ENCODE measurements at regions not wholly inside any gene's neighbourhood (a gene's known extent, or its start where the extent isn't known, plus 50 kb on each side); places are given as distances from the start of the nearest gene placed in this dataset.

DNA sequence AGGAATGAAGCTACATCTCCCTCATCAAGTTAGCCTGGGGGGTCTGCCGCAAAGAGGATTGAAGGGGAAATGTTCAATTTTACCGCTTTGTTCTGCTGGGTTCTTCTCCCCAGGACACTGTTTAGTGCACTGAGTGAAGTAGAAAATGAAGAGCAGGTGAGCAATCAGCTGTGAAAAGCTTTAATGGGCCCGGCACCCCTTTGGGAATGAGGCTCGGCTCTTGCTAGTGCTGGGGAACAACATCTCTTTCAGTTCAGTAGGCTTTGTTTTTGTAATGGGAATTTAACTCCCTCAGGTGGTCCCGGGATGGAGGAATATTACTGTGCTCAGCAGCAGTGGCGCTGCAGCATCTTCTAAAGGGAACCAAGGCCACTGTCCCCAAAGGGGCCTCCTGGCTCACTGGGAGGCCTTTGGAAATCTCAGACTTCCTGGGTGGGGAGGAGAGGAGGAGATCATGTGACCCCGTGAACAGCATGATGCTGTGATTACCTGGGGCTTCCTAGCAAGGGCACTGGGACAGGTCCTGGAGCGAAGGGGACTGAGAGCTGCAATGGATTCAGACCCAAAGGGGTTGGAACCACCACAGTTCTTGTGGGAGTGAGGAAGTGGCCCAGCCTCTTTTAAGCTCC is 85.2 kb upstream of the MAX start:
- TF ChIP-seq, protein P1, sequence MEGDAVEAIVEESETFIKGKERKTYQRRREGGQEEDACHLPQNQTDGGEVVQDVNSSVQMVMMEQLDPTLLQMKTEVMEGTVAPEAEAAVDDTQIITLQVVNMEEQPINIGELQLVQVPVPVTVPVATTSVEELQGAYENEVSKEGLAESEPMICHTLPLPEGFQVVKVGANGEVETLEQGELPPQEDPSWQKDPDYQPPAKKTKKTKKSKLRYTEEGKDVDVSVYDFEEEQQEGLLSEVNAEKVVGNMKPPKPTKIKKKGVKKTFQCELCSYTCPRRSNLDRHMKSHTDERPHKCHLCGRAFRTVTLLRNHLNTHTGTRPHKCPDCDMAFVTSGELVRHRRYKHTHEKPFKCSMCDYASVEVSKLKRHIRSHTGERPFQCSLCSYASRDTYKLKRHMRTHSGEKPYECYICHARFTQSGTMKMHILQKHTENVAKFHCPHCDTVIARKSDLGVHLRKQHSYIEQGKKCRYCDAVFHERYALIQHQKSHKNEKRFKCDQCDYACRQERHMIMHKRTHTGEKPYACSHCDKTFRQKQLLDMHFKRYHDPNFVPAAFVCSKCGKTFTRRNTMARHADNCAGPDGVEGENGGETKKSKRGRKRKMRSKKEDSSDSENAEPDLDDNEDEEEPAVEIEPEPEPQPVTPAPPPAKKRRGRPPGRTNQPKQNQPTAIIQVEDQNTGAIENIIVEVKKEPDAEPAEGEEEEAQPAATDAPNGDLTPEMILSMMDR (optimal IDR thresholded peaks at IDR 0.05 in 1 of 3, IDR thresholded peaks at IDR 0.05 in 1 of 3, conservative IDR thresholded peaks at IDR 0.05 in 1 of 3; ENCODE audit: extremely low read depth in 1 of 3, insufficient read depth in 2 of 3, low read length in 3 of 3), result no peak
- no peak for TF ChIP-seq EZH2 (IDR thresholded peaks at IDR 0.05; ENCODE audit: low read length)
- H2AFZ ChIP-seq (ENCODE audit: control insufficient read depth, low read length), result no peak overlapping the region
- no peaks in the 10 kb centered on the region for H3K36me3 ChIP-seq (ENCODE audit: control insufficient read depth in 2 of 2, extremely low read depth in 1 of 2, insufficient read depth in 2 of 2, low read length in 2 of 2)
- H3K27me3 ChIP-seq (ENCODE audit: control insufficient read depth, extremely low read depth, insufficient read depth, low read length), result no peaks in the 10 kb centered on the region
- no peak for FAIRE-seq
- H3K27ac ChIP-seq (ENCODE audit: control insufficient read depth, insufficient read depth, low read length), result no peak overlapping the region
- H3K4me3 ChIP-seq (ENCODE audit: control insufficient read depth in 2 of 3, extremely low read depth in 1 of 3, insufficient read depth in 2 of 3, low read depth in 1 of 3, low read length in 3 of 3), result no peak overlapping the region
- H4K20me1 ChIP-seq (ENCODE audit: control insufficient read depth, extremely low read depth, insufficient read depth, low read length), result no peaks in the 10 kb centered on the region
- H3K9me1 ChIP-seq (ENCODE audit: control insufficient read depth, extremely low read depth, insufficient read depth, low read length), result no peaks in the 10 kb centered on the region
- no peaks in the 10 kb centered on the region for H3K79me2 ChIP-seq (ENCODE audit: control insufficient read depth, insufficient read depth, low read length)
- no peaks in the 10 kb centered on the region for H3K9me3 ChIP-seq (ENCODE audit: control insufficient read depth, low read depth, low read length)
- peaks cover 9% of the 10 kb centered on the region for H3K4me1 ChIP-seq (ENCODE audit: control insufficient read depth, extremely low read depth, insufficient read depth, low read length)
- no peak overlapping the region for H3K4me2 ChIP-seq (ENCODE audit: control insufficient read depth, extremely low read depth, insufficient read depth, low read depth, low read length)
- no peak for DNase-seq (ENCODE audit: low read depth, low spot score)
- dilution Hi-C loops (cut with MboI; ENCODE audit: extremely low pct_ligation_motif_present, low sequenced_read_pairs), result no loop called here
- H3K9ac ChIP-seq (ENCODE audit: control insufficient read depth, extremely low read depth, insufficient read depth, low read length), result no peak overlapping the region

- Histone ChIP-seq H3K36me3 (ENCODE audit: control insufficient read depth in 2 of 2, extremely low read depth in 1 of 2, insufficient read depth in 2 of 2, low read length in 2 of 2) (no peaks in the 10 kb centered on the region), H4K20me1 (ENCODE audit: control insufficient read depth, extremely low read depth, insufficient read depth, low read length) (no peaks in the 10 kb centered on the region), H3K4me1 (ENCODE audit: control insufficient read depth, extremely low read depth, insufficient read depth, low read length) (no peaks in the 10 kb centered on the region), H2AFZ (ENCODE audit: control insufficient read depth, low read length) (no peak overlapping the region), H3K9me1 (ENCODE audit: control insufficient read depth, extremely low read depth, insufficient read depth, low read length) (no peaks in the 10 kb centered on the region), H3K9me3 (ENCODE audit: control insufficient read depth, low read depth, low read length) (no peaks in the 10 kb centered on the region), H3K79me2 (ENCODE audit: control insufficient read depth, insufficient read depth, low read length) (no peaks in the 10 kb centered on the region), H3K4me3 (ENCODE audit: control insufficient read depth in 2 of 3, extremely low read depth in 1 of 3, insufficient read depth in 2 of 3, low read depth in 1 of 3, low read length in 3 of 3) (no peak overlapping the region), H3K4me2 (ENCODE audit: control insufficient read depth, extremely low read depth, insufficient read depth, low read depth, low read length) (no peak overlapping the region), H3K27me3 (ENCODE audit: control insufficient read depth, extremely low read depth, insufficient read depth, low read length) (no peaks in the 10 kb centered on the region), H3K9ac (ENCODE audit: control insufficient read depth, extremely low read depth, insufficient read depth, low read length) (no peak overlapping the region), H3K27ac (ENCODE audit: control insufficient read depth, insufficient read depth, low read length) (no peak overlapping the region)
- FAIRE-seq (no peak), DNase-seq (ENCODE audit: low read depth, low spot score) (no peak)
- dilution Hi-C loops (cut with MboI; ENCODE audit: extremely low pct_ligation_motif_present, low sequenced_read_pairs), result no loop called here
- TF ChIP-seq, protein P1 (optimal IDR thresholded peaks at IDR 0.05 in 1 of 3, IDR thresholded peaks at IDR 0.05 in 1 of 3, conservative IDR thresholded peaks at IDR 0.05 in 1 of 3; ENCODE audit: extremely low read depth in 1 of 3, insufficient read depth in 2 of 3, low read length in 3 of 3), result no peak
- TF ChIP-seq EZH2 (IDR thresholded peaks at IDR 0.05; ENCODE audit: low read length), result no peak
Observed at GRCh38 chr14:65190312-65190711, 88.0 kb upstream of the MAX start.

All from keratinocyte (primary cell).